NCI-H226 (cell line): ENCODE measurements at regions not wholly inside any gene's neighbourhood (a gene's known extent, or its start where the extent isn't known, plus 50 kb on each side); places are given as distances from the start of the nearest gene placed in this dataset.

Experiments used
- DNase-seq: peaks from one replicate; pipeline ENCODE4 v3.0.0-alpha.2; 2015

- DNase-seq: no peak
Observed at GRCh38 chr1:175822580-175822979, 79.2 kb upstream of the TNR start.

- DNase-seq: no peak
Observed at GRCh38 chr1:175820456-175821025, 77.1 kb upstream of the TNR start.

- DNase-seq: no peak
Observed at GRCh38 chr1:175818929-175819328, 75.5 kb upstream of the TNR start.

GRCh38 chr1:175817445-175817844 lies 74.0 kb upstream of the TNR start:
- DNase-seq: no peak

- no peak for DNase-seq
Observed at GRCh38 chr1:175814885-175815284, 71.5 kb upstream of the TNR start.

GRCh38 chr1:175812936-175813335 lies 69.5 kb upstream of the TNR start:
- DNase-seq: no peak

GRCh38 chr1:175810305-175810704 lies 66.9 kb upstream of the TNR start:
- no peak for DNase-seq

- no peak for DNase-seq
Observed at GRCh38 chr1:175808999-175809398, 65.6 kb upstream of the TNR start.

- no peak for DNase-seq
Observed at GRCh38 chr1:175808573-175808972, 65.2 kb upstream of the TNR start.

GRCh38 chr1:175804561-175804960 lies 61.2 kb upstream of the TNR start:
- DNase-seq: no peak

- no peak for DNase-seq
Observed at GRCh38 chr1:175803413-175803812, 60.0 kb upstream of the TNR start.

GRCh38 chr1:175802407-175803123 lies 59.2 kb upstream of the TNR start:
- DNase-seq: no peak

GRCh38 chr1:175801979-175802378 lies 58.6 kb upstream of the TNR start:
- DNase-seq: no peak

- no peak for DNase-seq
Observed at GRCh38 chr1:175797576-175797975, 54.2 kb upstream of the TNR start.

GRCh38 chr1:175794586-175794985 lies 51.2 kb upstream of the TNR start:
- DNase-seq: no peak

GRCh38 chr1:175793617-175794016 lies 50.2 kb upstream of the TNR start:
- DNase-seq: no peak
